ENCODE measurements at regions not wholly inside any gene's neighbourhood (a gene's known extent, or its start where the extent isn't known, plus 50 kb on each side); places are given as distances from the start of the nearest gene placed in this dataset.

GRCh38 chr18:78595924-78596573 is 383.6 kb upstream of the SALL3 start:
- DNase-seq (ENCODE audit: low spot score): no peak

- no peak for DNase-seq (ENCODE audit: low spot score)
These were observed 382.7 kb upstream of the SALL3 start for GRCh38 chr18:78596794-78597345.

DNA sequence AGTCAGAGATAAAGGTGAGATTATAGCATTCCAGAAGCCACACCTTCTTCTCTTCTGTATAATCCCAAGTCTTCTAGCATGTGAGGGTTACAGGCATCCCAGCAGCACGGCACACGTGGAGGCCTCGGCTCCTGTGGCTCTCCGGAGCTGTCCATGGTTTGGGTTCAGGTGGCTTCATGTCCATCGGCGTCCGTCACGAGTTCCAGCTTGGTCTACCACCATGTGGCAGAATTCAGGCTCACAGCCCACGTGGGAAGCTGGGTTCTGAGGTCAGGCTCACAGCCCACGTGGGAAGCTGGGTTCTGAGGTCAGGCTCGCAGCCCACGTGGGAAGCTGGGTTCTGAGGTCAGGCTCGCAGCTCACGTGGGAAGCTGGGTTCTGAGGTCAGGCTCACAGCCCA is 378.3 kb upstream of the SALL3 start:
- DNase-seq (ENCODE audit: low spot score): no peak

DNA sequence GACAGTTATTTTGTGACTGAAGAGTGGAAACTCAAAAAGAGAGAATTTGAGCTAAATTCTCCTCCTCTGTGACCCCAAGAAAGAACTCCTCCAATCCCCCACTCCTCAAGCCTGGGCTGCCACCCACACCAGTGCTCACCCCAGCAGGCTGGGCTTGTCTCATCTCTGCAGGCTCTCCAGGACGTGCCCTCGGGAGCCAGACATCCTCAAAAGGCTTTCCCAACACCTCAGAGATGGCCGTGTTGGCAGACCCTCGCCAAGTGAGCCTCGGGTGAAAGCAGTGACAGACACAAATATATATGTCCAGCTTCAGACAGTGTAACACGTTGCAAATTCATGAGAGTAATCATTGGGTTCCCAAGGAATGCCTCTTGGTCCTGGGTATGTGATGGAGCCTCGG is 377.7 kb upstream of the SALL3 start:
- DNase-seq (ENCODE audit: low spot score): no peak

DNA sequence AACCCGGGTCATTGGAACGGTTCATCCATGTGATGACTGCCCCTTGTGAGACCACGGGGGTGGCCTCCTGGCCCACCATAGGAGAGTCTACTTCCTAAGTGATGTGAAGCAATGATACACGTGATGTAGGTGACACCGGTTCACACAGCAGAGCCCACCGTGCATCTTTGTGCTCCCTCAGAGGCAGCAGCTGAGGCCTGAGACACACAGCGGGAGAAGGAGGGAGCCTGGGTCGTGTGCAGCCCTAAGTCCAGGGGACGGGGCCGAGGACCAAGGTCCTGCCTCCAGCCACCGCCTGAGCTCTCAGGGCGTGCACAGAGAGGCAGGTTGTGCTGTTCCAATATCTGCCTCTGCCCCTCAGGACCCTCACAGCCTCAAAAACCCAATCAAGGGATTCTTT is 377.2 kb upstream of the SALL3 start:
- DNase-seq (ENCODE audit: low spot score): no peak

DNA sequence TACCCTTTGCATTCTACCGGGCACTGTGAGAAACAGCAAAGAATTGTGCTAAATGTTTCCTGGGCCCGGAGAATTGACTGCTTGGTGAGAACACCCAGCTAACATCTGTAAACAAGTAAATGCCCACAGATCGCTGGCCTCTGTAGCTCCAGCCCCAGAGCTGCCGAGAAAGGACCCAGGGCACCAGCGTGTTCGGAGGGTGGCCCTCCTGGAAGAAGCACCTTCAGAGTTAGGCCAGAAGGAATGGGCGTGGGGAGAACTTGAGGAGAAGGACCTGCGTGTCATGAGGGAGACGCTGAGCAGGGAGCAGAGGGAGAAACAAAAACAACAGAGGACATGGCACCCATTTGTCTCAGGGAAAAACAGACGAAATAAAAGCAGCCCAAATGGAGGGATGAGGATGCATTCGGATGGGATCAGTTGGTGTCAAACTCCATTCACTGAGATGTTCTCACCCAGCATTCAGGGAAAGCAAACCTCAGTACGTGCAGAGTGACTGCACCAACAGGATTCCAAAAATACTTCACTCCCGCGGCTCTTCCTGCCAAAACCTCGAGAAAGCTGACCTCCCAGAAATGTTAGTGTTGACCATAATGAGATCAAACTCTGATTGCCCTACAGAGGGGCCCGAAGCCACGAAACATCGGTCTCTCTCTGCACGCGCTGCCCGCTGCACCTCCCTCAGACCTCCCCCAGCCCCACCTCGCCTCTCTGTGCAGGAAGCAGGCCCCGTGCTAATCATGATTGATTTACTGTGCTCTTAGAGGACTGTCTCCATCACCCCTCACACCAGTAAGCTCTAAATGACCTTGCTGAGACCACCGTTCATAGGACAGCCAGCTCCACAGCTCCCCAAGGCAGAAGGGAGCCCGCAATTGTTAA is 376.3 kb upstream of the SALL3 start:
- no peak for DNase-seq (ENCODE audit: low spot score)

- no peak for DNase-seq (ENCODE audit: low spot score)
These were observed 374.4 kb upstream of the SALL3 start for GRCh38 chr18:78605255-78605654.

GRCh38 chr18:78607221-78607620 is 372.4 kb upstream of the SALL3 start:
- DNase-seq (ENCODE audit: low spot score): no peak

GRCh38 chr18:78607784-78608183 is 371.8 kb upstream of the SALL3 start:
- DNase-seq (ENCODE audit: low spot score): no peak

- no peak for DNase-seq (ENCODE audit: low spot score)
These were observed 369.4 kb upstream of the SALL3 start for GRCh38 chr18:78610179-78610578.

GRCh38 chr18:78611201-78611800 is 368.3 kb upstream of the SALL3 start:
- no peak for DNase-seq (ENCODE audit: low spot score)

DNA sequence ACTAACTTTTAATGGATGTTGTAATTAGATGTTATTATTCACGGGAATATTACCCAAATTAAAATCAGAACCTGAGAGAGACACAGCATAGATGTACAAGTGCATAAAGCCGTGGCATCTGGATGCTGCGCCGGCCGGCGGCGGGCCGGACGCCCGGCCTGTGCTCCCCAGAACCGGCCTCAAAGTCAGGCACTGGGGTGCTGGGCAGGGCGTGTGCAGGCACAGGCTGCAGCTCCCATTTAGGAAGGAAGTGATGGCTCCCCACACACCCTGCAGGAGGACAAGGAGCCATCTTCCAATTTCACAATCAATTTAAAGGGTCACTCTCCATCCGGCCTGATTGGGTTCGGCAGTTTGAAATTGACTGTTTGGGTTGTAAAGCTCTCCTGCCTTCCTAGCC is 367.7 kb upstream of the SALL3 start:
- no peak for DNase-seq (ENCODE audit: low spot score)

DNA sequence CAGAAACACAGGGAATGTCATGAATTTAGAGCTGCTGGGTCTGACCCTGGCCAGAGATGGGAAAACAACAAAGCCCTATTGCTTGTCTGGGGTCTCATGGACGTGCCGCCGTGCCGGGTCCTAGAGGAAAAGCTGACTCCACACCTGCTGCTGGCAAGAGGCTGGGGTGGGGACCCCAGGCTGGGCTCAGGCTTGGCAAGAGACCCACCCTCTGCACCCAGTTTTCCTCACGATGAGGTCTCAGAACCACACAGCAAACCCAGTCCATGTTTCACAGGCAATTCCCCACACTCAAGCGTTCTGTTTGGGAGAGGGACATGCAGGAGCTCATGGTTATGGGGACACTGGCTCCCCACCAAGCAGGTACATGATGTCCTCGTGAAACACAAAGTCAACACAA is 367.3 kb upstream of the SALL3 start:
- DNase-seq (ENCODE audit: low spot score): no peak

- no peak for DNase-seq (ENCODE audit: low spot score)
These were observed 366.8 kb upstream of the SALL3 start for GRCh38 chr18:78612801-78613200.

DNA sequence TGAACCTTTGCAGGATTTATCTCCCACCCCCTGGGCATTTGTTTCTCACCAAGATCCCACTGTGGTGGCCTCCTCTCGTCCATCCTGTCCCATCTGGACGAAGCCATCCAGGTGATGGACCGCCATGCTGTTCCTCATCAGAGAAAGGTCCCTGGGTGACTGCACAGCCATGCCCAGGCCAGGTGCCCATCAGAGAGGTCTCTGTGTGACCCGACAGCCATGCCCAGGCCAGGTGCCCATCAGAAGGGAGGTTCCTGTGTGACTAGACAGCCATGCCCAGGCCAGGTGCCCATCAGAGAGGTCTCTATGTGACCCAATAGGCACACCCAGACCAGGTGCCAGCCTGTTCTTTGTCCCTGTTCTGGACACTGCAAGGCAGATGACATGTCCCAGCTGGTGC is 360.9 kb upstream of the SALL3 start:
- no peak for DNase-seq (ENCODE audit: low spot score)

- DNase-seq (ENCODE audit: low spot score): no peak
These were observed 359.8 kb upstream of the SALL3 start for GRCh38 chr18:78619854-78620253.

DNA sequence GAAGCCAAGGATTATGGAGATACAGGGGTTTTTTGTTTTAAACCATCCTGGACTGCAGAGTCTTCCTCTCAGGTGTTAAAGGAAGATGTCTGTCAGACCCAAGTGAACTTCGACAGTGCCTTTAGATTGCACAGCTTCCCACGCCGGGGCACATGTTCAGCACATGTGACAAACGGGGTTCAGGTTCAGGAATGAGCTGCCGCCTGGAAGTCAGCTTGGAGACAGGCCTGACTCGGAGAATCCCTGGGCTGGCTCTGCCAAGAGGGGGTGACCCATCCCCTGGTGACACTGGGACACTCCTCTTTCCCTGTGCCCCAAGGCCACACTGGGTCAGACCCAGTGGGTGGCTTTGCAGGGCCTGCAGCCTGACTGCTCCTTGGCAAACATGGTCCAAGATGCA is 359.3 kb upstream of the SALL3 start:
- DNase-seq (ENCODE audit: low spot score): no peak

DNA sequence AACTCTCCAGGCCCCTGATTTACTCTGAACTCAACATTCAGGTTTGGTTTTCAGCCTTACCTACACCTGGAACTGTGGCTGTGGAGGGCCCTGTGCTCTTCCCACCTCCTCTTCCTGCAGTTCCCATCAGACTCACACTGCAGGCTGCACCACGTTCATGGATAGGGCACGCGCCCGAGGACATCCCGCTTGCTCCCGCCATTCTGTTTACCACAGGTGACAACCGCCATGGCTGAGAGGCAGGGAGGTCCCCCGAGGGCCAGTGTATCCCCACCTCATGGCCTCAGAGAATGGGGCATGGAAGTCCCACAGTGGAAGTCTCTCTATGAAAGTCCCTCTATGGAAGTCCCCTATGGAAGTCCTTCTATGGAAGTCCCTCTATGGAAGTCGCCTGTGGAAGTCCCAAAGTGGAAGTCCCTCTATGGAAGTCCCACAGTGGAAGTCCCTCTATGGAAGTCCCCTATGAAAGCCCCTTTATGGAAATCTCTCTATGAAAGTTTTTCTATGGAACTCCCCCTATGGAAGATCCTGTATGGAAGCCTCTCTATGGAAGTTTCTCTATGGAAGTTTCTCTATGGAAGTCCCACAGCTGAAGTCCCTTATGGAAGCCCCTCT is 358.4 kb upstream of the SALL3 start:
- DNase-seq (ENCODE audit: low spot score): no peak

DNA sequence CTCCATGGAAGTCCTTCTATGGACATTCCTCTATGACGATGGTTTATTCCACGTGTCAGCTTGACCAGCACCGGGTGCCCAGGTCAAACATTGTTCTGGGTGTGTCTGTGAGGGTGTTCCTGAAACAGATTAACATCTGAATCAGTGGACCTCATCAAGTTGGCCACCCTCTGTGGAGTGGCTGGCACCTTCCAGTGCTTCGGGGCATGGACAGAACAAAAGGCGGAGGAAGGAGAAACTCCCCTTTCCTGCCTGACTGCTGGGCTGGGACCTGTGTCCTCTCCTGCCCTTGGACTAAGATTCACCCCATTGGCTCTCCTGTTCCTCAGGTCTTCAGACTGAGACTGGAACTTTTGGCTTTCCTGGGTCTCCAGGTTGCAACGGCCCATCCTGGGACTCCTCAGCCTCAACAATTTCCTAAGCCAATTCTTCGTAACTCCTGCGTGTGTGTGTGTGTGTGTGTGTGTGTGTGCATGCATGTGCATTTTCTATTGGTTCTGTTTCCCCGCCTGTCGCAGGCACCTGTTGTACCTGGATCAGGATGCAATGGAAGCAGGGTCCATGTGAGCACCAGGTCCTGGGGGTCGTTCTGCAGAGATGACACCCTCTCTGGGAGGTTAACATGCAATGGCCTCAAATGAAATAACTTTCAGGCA is 357.2 kb upstream of the SALL3 start:
- no peak for DNase-seq (ENCODE audit: low spot score)

GRCh38 chr18:78622907-78623541 is 356.6 kb upstream of the SALL3 start:
- no peak for DNase-seq (ENCODE audit: low spot score)

- no peak for DNase-seq (ENCODE audit: low spot score)
These were observed 354.9 kb upstream of the SALL3 start for GRCh38 chr18:78624646-78625279.

Data from germinal center (tissue), 1 donor.